ENCODE measurements at regions not wholly inside any gene's neighbourhood (a gene's known extent, or its start where the extent isn't known, plus 50 kb on each side); places are given as distances from the start of the nearest gene placed in this dataset.

GRCh38 chr6:119562168-119562567 is 212.6 kb upstream of the MAN1A1 start:
- TF ChIP-seq POLR2A (IDR thresholded peaks at IDR 0.05; ENCODE audit: low read depth, low read length) = no peak
- no peak for TF ChIP-seq POLR2AphosphoS5 (IDR thresholded peaks at IDR 0.05; ENCODE audit: low read depth, low read length)
- no peak for TF ChIP-seq TAF1 (IDR thresholded peaks at IDR 0.05; ENCODE audit: borderline replicate concordance, low read depth, low read length)
